Stomach (tissue), 8 donors: ENCODE measurements at regions not wholly inside any gene's neighbourhood (a gene's known extent, or its start where the extent isn't known, plus 50 kb on each side); places are given as distances from the start of the nearest gene placed in this dataset.

ENCODE experiments used
- DNase-seq, 2 donors: peaks; one replicate each; pipeline versions ENCODE4 v3.0.0 to v3.0.0-alpha.2; 2013 to 2019
- H3K27ac ChIP-seq, 5 donors: fragments of 200-600 bp in 4 of 5; sonication (generic) in 4 of 5; one replicate each; pipeline ENCODE4 v1.5.1; 2013 to 2019; ENCODE audit warnings: mild to moderate bottlenecking in 1 of 5, moderate library complexity in 1 of 5
- H3K27me3 ChIP-seq, 3 donors: fragments of 200-600 bp; sonication (generic); one replicate each; pipeline ENCODE4 v1.5.1; 2017 to 2019; ENCODE audit warnings: mixed run types in 1 of 3
- H3K36me3 ChIP-seq, 4 donors: fragments of 200-600 bp; sonication (generic); 1 replicate in 3 of 4; 2 replicates in 1 of 4; pipeline ENCODE4 v1.5.1; 2016 to 2019
- H3K4me1 ChIP-seq, 4 donors: fragments of 200-600 bp; sonication (generic); one replicate each; pipeline ENCODE4 v1.5.1; 2016 to 2019
- H3K4me3 ChIP-seq, 4 donors: fragments of 200-600 bp; sonication (generic) in 3 of 4; one replicate each; pipeline ENCODE4 v1.5.1; 2016 to 2019; ENCODE audit warnings: mild to moderate bottlenecking in 1 of 4
- H3K9me3 ChIP-seq, 4 donors: fragments of 200-600 bp; sonication (generic); one replicate each; pipeline ENCODE4 v1.5.1; 2016 to 2019
- EP300 ChIP-seq: sonication (generic); formaldehyde crosslinking; IDR thresholded peaks from one replicate; pipeline ENCODE4 v1.6.1; 2017; ENCODE audit warnings: antibody characterized with exemption
- POLR2A ChIP-seq, 4 donors: fragments of 450-650 bp; IDR thresholded peaks; one replicate each; pipeline ENCODE4 v1.6.1; 2016; ENCODE audit warnings: antibody characterized with exemption in 4 of 4, control low read depth in 2 of 4, mild to moderate bottlenecking in 1 of 4, moderate library complexity in 1 of 4
- POLR2AphosphoS5 ChIP-seq, 3 donors: sonication (generic); formaldehyde crosslinking; IDR thresholded peaks; one replicate each; pipeline ENCODE4 v1.6.1; 2016; ENCODE audit warnings: antibody characterized with exemption in 3 of 3
- WGBS, 5 donors: extraction: QIAGEN DNeasy Blood & Tissue Kit in 3 of 5; methylation state at CpG; one replicate each; pipeline versions ENCODE4 v1.1.5 to v1.1.7; 2013 to 2018; 5-methylcytosine and 5-hydroxymethylcytosine counted together
- intact Hi-C: fragments of 100-400 bp; cut with DNase I; formaldehyde crosslinking; loops from one replicate; pipeline ENCODE4 v1.15.1; 2023; ENCODE audit warnings: low total_unique reads
- TF ChIP-seq, protein P1 (sequence below), 7 experiments: fragments of 450-650 bp in 4 of 7; fragments of 200-600 bp in 3 of 7; sonication (generic) in 3 of 7; IDR thresholded peaks; one replicate each; pipeline ENCODE4 v1.5.1; 2016 to 2019; ENCODE audit warnings: antibody characterized with exemption in 7 of 7, control low read depth in 2 of 7, mild to moderate bottlenecking in 1 of 7
- donor health status: healthy with polysubstance abuse.
- donor health status: Bipolar disorder and iron deficiency.
- donor health status: healthy.

DNA sequence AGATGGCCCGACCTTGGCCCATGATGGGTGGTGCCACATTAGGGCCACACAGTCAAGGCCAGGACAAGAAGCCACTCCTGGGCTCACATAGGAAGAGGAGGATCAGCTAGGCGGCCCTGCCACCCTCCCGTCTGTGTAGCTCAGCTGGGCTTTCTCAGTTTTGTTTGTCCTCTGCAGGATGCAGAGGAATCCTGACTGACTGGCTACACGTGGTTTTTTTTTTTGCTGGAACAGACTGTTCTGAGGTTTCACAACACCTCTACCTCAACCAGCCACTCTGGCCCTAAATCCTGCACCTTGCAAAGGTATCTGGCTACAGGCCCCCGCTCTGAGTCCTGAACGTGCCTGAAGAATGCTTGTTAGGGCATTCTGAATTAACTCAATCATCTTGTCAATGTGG lies 88.3 kb upstream of the MSX2 start:
- 50 to 66% (median 57%) methylated on average over 6 of the region's 6 CpGs for WGBS, 5 donors

DNA sequence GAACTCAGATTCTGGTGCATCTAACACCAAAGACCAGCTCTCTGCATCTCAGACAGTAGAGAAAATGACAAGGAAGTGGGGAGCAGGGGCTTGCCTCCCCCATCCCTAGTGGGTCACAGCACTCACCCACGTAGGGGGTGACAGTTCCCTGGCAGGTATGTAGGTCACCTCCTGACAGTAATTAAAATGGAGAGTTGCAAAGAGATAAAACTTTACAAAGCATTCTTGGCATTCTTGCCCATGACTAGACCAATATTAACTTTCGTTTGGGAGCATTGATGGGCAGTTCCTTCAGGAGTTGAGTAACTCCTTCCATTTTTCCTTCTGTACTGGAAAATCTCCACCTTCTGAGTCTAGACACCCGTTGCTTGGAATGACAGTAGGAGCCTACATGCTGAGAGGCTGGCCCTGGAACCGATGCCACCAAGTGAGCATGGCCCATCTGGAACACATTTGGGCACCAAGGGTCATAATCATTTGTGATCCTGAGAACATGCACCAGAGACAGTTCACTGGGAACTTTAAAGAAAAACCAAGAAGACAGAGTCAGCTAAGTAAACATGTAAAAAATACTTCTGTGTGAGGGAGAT lies 81.5 kb upstream of the MSX2 start:
- intact Hi-C loops = no loop called here
- no peak for TF ChIP-seq EP300
- no peak for TF ChIP-seq POLR2AphosphoS5 (IDR thresholded peaks at IDR 0.05)
- TF ChIP-seq, protein P1, sequence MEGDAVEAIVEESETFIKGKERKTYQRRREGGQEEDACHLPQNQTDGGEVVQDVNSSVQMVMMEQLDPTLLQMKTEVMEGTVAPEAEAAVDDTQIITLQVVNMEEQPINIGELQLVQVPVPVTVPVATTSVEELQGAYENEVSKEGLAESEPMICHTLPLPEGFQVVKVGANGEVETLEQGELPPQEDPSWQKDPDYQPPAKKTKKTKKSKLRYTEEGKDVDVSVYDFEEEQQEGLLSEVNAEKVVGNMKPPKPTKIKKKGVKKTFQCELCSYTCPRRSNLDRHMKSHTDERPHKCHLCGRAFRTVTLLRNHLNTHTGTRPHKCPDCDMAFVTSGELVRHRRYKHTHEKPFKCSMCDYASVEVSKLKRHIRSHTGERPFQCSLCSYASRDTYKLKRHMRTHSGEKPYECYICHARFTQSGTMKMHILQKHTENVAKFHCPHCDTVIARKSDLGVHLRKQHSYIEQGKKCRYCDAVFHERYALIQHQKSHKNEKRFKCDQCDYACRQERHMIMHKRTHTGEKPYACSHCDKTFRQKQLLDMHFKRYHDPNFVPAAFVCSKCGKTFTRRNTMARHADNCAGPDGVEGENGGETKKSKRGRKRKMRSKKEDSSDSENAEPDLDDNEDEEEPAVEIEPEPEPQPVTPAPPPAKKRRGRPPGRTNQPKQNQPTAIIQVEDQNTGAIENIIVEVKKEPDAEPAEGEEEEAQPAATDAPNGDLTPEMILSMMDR (IDR thresholded peaks at IDR 0.05) = no peak
- TF ChIP-seq POLR2A (IDR thresholded peaks at IDR 0.05) = no peak
- Histone ChIP-seq H3K4me3 (no peak overlapping the region), H3K27me3 (peaks cover 0 to 4% (median 0%) of the 10 kb centered on the region in 3 donors), H3K9me3 (peaks cover 0 to 15% (median 10%) of the 10 kb centered on the region in 4 donors), H3K36me3 (no peaks in the 10 kb centered on the region), H3K27ac (no peak overlapping the region), H3K4me1 (no peaks in the 10 kb centered on the region)
- no peak for DNase-seq
- WGBS, 5 donors = 14 to 28% (median 21%) methylated on average over 4 of the region's 4 CpGs

More for the DNA sequence above, 88.3 kb upstream of the MSX2 start:
- TF ChIP-seq, protein P1 (IDR thresholded peaks at IDR 0.05) = no peak
- TF ChIP-seq POLR2A (IDR thresholded peaks at IDR 0.05) = no peak
- no peak for TF ChIP-seq POLR2AphosphoS5 (IDR thresholded peaks at IDR 0.05)
- no peak for TF ChIP-seq EP300
- Histone ChIP-seq H3K27me3 (no peaks in the 10 kb centered on the region), H3K27ac (no peak overlapping the region), H3K4me1 (no peaks in the 10 kb centered on the region), H3K36me3 (no peaks in the 10 kb centered on the region), H3K4me3 (no peak overlapping the region), H3K9me3 (no peaks in the 10 kb centered on the region)
- intact Hi-C loops = no loop called here
- no peak for DNase-seq

DNA sequence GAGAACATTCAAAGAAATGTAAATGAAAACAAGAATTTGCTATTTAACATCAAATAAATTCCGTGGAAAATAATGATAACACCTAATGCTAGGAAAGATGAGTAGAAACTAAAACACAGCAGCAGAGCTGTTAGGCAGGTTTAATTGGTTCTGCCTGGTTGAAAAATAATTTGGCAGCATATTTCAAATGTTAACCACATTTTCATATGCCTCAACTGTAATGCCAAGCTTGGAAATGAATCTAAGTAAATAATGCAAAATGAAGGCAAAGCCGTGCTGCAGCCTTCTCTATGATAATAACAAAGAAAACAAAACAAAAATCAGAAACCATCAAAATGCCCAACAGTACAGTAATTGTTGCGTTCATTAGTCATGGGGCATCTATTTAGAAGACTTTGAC lies 79.9 kb upstream of the MSX2 start:
- TF ChIP-seq EP300 (no peak), POLR2A (IDR thresholded peaks at IDR 0.05) (no peak), POLR2AphosphoS5 (IDR thresholded peaks at IDR 0.05) (no peak)
- TF ChIP-seq, protein P1 (IDR thresholded peaks at IDR 0.05) = no peak
- DNase-seq = no peak
- H3K4me3 ChIP-seq = no peak overlapping the region
- H3K9me3 ChIP-seq = peaks cover 0 to 19% (median 10%) of the 10 kb centered on the region in 4 donors
- no peak overlapping the region for H3K27ac ChIP-seq
- 71 to 85% (median 74%) methylated on average over 3 of the region's 3 CpGs for WGBS, 5 donors
- peaks cover 0 to 4% (median 0%) of the 10 kb centered on the region in 3 donors for H3K27me3 ChIP-seq
- H3K4me1 ChIP-seq = no peaks in the 10 kb centered on the region
- intact Hi-C loops = no loop called here
- H3K36me3 ChIP-seq = no peaks in the 10 kb centered on the region

DNA sequence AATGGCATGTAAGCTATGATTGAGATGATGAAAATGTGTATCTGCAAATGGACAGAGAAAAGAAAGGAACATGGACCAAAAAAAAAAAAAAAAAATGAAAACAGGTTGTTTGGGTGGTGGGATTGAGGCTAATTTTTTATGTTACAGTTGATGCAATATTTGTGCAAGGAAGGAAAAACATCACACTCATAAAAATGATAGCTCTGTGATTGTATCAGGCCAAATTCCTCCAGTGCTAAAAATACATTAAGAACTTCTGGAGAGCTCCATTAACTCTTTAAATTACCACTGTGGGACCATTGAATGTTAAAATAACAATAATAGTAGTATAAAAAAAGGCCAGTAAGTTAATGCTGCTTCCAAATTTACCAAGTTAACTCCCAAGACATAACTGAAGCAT lies 79.5 kb upstream of the MSX2 start:
- intact Hi-C loops = no loop called here
- H3K9me3 ChIP-seq = peaks cover 0 to 19% (median 10%) of the 10 kb centered on the region in 4 donors
- peaks cover 0 to 4% (median 0%) of the 10 kb centered on the region in 3 donors for H3K27me3 ChIP-seq
- H3K36me3 ChIP-seq = no peaks in the 10 kb centered on the region
- no peaks in the 10 kb centered on the region for H3K4me1 ChIP-seq
- no peak overlapping the region for H3K27ac ChIP-seq
- no peak for DNase-seq
- TF ChIP-seq EP300 (no peak), POLR2AphosphoS5 (IDR thresholded peaks at IDR 0.05) (no peak), POLR2A (IDR thresholded peaks at IDR 0.05) (no peak)
- TF ChIP-seq, protein P1 (IDR thresholded peaks at IDR 0.05) = no peak
- no peak overlapping the region for H3K4me3 ChIP-seq
